ENCODE measurements at regions not wholly inside any gene's neighbourhood (a gene's known extent, or its start where the extent isn't known, plus 50 kb on each side); places are given as distances from the start of the nearest gene placed in this dataset.

- TF ChIP-seq CTCF (IDR thresholded peaks at IDR 0.05; ENCODE audit: low read length), result no peak
- no peak for TF ChIP-seq EZH2 (optimal IDR thresholded peaks at IDR 0.05; ENCODE audit: low read depth, low read length)
Observed at GRCh38 chr10:59523851-59524250, 161.5 kb upstream of the FAM13C start.

All from MM.1S (cell line).